ENCODE measurements at regions not wholly inside any gene's neighbourhood (a gene's known extent, or its start where the extent isn't known, plus 50 kb on each side); places are given as distances from the start of the nearest gene placed in this dataset.
"Not testable (repeated sequence)": the region's sequence is repeated elsewhere in the genome, so short reads cannot be mapped to it uniquely, and the experiment has no call there.

GRCh38 chrX:45455732-45456131 lies 255.1 kb upstream of the DIPK2B start:
- TF ChIP-seq CTCF (IDR thresholded peaks at IDR 0.05; ENCODE audit: extremely low read depth in 1 of 2, insufficient read depth in 1 of 2, low read depth in 1 of 2, low read length in 2 of 2); POLR2A (IDR thresholded peaks at IDR 0.05; ENCODE audit: low read depth, low read length); EZH2 (IDR thresholded peaks at IDR 0.05; ENCODE audit: borderline replicate concordance, low read depth, low read length, severe bottlenecking); GATA2 (IDR thresholded peaks at IDR 0.05; ENCODE audit: insufficient read depth, insufficient read length, low read depth, low read length): not testable (repeated sequence)
